ENCODE measurements at regions not wholly inside any gene's neighbourhood (a gene's known extent, or its start where the extent isn't known, plus 50 kb on each side); places are given as distances from the start of the nearest gene placed in this dataset.
A peak's percentile ranks its signal among the peaks of the same experiment; 100 is the strongest.

GRCh38 chr9:82117026-82117811 is 128.6 kb downstream of the SPATA31D1 start:
- Histone ChIP-seq H3K4me3 (no peak overlapping the region), H4K20me1 (ENCODE audit: low read depth) (no peaks in the 10 kb centered on the region), H3K9ac (no peak overlapping the region), H2AFZ (replicated peaks) (peak overlapping the region; percentile 40), H3K4me1 (peaks cover 21% of the 10 kb centered on the region), H3K27me3 (no peaks in the 10 kb centered on the region), H3K9me3 (ENCODE audit: low read depth) (no peaks in the 10 kb centered on the region), H3F3A (ENCODE audit: low read depth) (no peaks in the 10 kb centered on the region), H3K79me2 (ENCODE audit: low read depth) (no peaks in the 10 kb centered on the region), H3K36me3 (no peaks in the 10 kb centered on the region), H3K4me2 (peak overlapping the region; percentile 36), H3K27ac (no peak overlapping the region)
- peaks cover 30% of the 10 kb centered on the region for H3K4me1 Mint-ChIP-seq
- TF ChIP-seq EZH2phosphoT487 (IDR thresholded peaks at IDR 0.05): no peak
- no peak for TF ChIP-seq EZH2 (IDR thresholded peaks at IDR 0.05)
- no peak for TF ChIP-seq CTCF (IDR thresholded peaks at IDR 0.05)
- H3K36me3 Mint-ChIP-seq: no peaks in the 10 kb centered on the region
- no peaks in the 10 kb centered on the region for H3K9me3 Mint-ChIP-seq
- no peaks in the 10 kb centered on the region for H3K27me3 Mint-ChIP-seq (ENCODE audit: insufficient read depth, low read depth)
- peak; percentile 11 for DNase-seq (ENCODE audit: low spot score)
- H3K4me3 Mint-ChIP-seq: peak overlapping the region; percentile 31
- peak overlapping the region; percentile 44 for H3K27ac Mint-ChIP-seq

- H3K4me2 ChIP-seq: no peak overlapping the region
- H3K36me3 ChIP-seq: no peaks in the 10 kb centered on the region
- H4K20me1 ChIP-seq (ENCODE audit: low read depth): no peaks in the 10 kb centered on the region
- no peaks in the 10 kb centered on the region for H3K27me3 ChIP-seq
- Mint-ChIP-seq H3K4me1 (peaks cover 7% of the 10 kb centered on the region), H3K9me3 (no peaks in the 10 kb centered on the region), H3K4me3 (no peak overlapping the region), H3K27ac (no peak overlapping the region), H3K27me3 (ENCODE audit: insufficient read depth, low read depth) (no peaks in the 10 kb centered on the region), H3K36me3 (no peaks in the 10 kb centered on the region)
- no peak overlapping the region for H3K9ac ChIP-seq
- TF ChIP-seq CTCF (IDR thresholded peaks at IDR 0.05) (no peak), EZH2phosphoT487 (IDR thresholded peaks at IDR 0.05) (no peak), EZH2 (IDR thresholded peaks at IDR 0.05) (no peak)
- H3K79me2 ChIP-seq (ENCODE audit: low read depth): no peaks in the 10 kb centered on the region
- no peak for DNase-seq (ENCODE audit: low spot score)
- no peak overlapping the region for H3K27ac ChIP-seq
- H3F3A ChIP-seq (ENCODE audit: low read depth): no peaks in the 10 kb centered on the region
- H3K4me1 ChIP-seq: peaks cover 2% of the 10 kb centered on the region
- no peak overlapping the region for H3K4me3 ChIP-seq
- no peaks in the 10 kb centered on the region for H3K9me3 ChIP-seq (ENCODE audit: low read depth)
- no peak overlapping the region for H2AFZ ChIP-seq (replicated peaks)
These were observed 134.2 kb downstream of the SPATA31D1 start for GRCh38 chr9:82122731-82123130.

GRCh38 chr9:82124090-82124489 is 135.5 kb downstream of the SPATA31D1 start:
- H3K36me3 Mint-ChIP-seq: no peaks in the 10 kb centered on the region
- Histone ChIP-seq H3K9ac (no peak overlapping the region), H3K4me2 (no peak overlapping the region), H3K36me3 (no peaks in the 10 kb centered on the region), H4K20me1 (ENCODE audit: low read depth) (no peaks in the 10 kb centered on the region), H3F3A (ENCODE audit: low read depth) (no peaks in the 10 kb centered on the region), H3K27ac (no peak overlapping the region), H2AFZ (replicated peaks) (no peak overlapping the region), H3K79me2 (ENCODE audit: low read depth) (no peaks in the 10 kb centered on the region), H3K4me1 (no peaks in the 10 kb centered on the region), H3K27me3 (no peaks in the 10 kb centered on the region), H3K4me3 (no peak overlapping the region), H3K9me3 (ENCODE audit: low read depth) (no peaks in the 10 kb centered on the region)
- peaks cover 3% of the 10 kb centered on the region for H3K27me3 Mint-ChIP-seq (ENCODE audit: insufficient read depth, low read depth)
- no peak for DNase-seq (ENCODE audit: low spot score)
- peaks cover 12% of the 10 kb centered on the region for H3K4me1 Mint-ChIP-seq
- TF ChIP-seq CTCF (IDR thresholded peaks at IDR 0.05) (no peak), EZH2 (IDR thresholded peaks at IDR 0.05) (no peak), EZH2phosphoT487 (IDR thresholded peaks at IDR 0.05) (no peak)
- H3K4me3 Mint-ChIP-seq: no peak overlapping the region
- H3K9me3 Mint-ChIP-seq: no peaks in the 10 kb centered on the region
- H3K27ac Mint-ChIP-seq: no peak overlapping the region
